ENCODE measurements at regions not wholly inside any gene's neighbourhood (a gene's known extent, or its start where the extent isn't known, plus 50 kb on each side); places are given as distances from the start of the nearest gene placed in this dataset.

DNA sequence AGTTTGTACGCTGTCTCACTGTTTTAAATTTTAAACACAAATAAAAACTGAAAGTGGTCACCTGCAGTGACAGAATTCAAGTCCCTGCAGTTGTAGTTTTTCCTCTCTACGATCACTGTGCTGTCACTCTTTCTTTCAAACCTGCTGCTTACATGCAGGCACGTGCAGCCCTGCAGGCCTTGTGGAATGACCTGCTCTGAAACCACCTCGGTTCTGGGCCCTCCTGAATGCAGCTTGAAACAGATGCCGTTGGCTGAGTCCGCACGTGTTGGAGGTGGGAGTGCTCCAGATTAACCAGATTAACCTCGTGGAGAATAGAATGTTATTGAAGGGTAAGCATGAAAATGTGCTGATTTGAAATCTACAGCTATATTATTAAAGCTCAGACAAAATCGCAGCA lies 126.0 kb upstream of the ERCC6L2 start:
- TF ChIP-seq, protein P1, sequence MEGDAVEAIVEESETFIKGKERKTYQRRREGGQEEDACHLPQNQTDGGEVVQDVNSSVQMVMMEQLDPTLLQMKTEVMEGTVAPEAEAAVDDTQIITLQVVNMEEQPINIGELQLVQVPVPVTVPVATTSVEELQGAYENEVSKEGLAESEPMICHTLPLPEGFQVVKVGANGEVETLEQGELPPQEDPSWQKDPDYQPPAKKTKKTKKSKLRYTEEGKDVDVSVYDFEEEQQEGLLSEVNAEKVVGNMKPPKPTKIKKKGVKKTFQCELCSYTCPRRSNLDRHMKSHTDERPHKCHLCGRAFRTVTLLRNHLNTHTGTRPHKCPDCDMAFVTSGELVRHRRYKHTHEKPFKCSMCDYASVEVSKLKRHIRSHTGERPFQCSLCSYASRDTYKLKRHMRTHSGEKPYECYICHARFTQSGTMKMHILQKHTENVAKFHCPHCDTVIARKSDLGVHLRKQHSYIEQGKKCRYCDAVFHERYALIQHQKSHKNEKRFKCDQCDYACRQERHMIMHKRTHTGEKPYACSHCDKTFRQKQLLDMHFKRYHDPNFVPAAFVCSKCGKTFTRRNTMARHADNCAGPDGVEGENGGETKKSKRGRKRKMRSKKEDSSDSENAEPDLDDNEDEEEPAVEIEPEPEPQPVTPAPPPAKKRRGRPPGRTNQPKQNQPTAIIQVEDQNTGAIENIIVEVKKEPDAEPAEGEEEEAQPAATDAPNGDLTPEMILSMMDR (IDR thresholded peaks at IDR 0.05), result no peak
- intact Hi-C loops (cut with DNase I), result no loop called here
- Histone ChIP-seq H3K9me3 (no peaks in the 10 kb centered on the region), H3K27ac (no peak overlapping the region), H3K4me3 (no peak overlapping the region), H3K27me3 (no peaks in the 10 kb centered on the region), H3K4me1 (peaks cover 14% of the 10 kb centered on the region), H3K36me3 (replicated peaks in 1 of 2; ENCODE audit: insufficient read depth in 1 of 2, low read depth in 2 of 2) (no peaks in the 10 kb centered on the region)
- 73 to 77% methylated on average over 9 of the region's 9 CpGs for WGBS, 2 donors
- DNase-seq, result no peak
- no peak for ATAC-seq

DNA sequence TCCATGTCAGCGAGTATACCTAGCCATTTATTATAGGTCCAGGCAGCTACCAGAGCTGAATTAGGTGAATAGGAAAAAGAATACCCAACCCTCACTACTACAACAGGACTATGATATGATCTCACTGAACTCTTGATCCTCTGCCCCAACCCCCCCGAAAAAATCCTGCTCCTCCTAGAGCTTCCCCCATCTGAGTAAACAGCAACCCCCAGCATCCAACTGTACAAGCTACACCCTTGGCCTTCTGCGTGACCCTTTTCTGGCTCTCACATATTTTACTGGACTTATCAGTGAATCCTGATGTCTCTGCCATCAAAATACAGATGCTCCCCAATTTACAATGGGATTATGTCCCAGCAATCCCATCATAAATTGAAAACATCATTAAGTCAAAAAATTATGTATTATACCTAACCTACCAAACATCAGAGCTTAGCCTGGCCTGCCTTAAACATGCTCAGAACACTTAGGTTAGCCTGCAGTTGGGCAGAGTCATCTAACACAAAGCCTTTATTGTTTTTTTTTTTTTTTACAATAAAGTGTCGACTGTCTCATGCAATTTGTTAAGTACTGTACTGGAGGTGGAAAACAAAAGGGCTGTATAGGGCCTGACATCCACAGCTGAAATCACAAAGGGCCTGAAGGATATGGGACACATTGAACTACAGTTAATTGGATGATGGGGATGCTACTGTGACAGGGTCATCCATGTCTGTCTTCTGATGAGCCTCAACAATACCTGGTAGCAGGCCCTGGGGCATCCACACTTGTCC lies 128.9 kb upstream of the ERCC6L2 start:
- ATAC-seq (no peak), DNase-seq (no peak)
- WGBS, 2 donors, result 57 to 64% methylated on average over 4 of the region's 4 CpGs
- H3K4me1 ChIP-seq, result no peaks in the 10 kb centered on the region
- intact Hi-C loops (cut with DNase I), result no loop called here
- no peaks in the 10 kb centered on the region for H3K9me3 ChIP-seq
- no peak for TF ChIP-seq POLR2A (IDR thresholded peaks at IDR 0.05)
- TF ChIP-seq, protein P1 (IDR thresholded peaks at IDR 0.05), result no peak
- H3K4me3 ChIP-seq, result no peak overlapping the region
- H3K27me3 ChIP-seq, result no peaks in the 10 kb centered on the region
- no peak overlapping the region for H3K27ac ChIP-seq
- H3K36me3 ChIP-seq (replicated peaks in 1 of 2; ENCODE audit: insufficient read depth in 1 of 2, low read depth in 2 of 2), result no peaks in the 10 kb centered on the region

DNA sequence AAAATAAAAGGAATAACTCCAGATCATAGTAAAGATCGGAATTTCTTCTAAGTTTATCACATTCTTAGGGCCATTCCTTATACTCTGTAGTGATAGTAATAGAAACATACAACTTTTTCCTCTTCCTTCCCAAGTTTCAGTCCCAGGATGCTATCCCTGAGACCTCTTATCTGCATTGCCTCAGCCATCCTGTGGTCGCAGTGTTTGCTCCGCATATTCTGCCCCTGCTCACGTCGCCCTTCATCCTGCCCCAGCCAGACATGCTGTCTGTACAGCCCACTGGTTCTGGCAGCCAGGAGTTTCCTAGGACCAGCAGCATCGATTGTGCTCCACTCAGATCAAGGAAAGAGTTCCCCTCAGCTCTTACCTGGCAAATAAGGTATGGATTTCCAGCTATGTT lies 132.7 kb upstream of the ERCC6L2 start:
- Histone ChIP-seq H3K9me3 (no peaks in the 10 kb centered on the region), H3K36me3 (replicated peaks in 1 of 2; ENCODE audit: insufficient read depth in 1 of 2, low read depth in 2 of 2) (no peaks in the 10 kb centered on the region), H3K4me3 (no peak overlapping the region), H3K27me3 (no peaks in the 10 kb centered on the region), H3K27ac (no peak overlapping the region), H3K4me1 (no peaks in the 10 kb centered on the region)
- intact Hi-C loops (cut with DNase I), result no loop called here
- TF ChIP-seq POLR2A (IDR thresholded peaks at IDR 0.05), result no peak
- TF ChIP-seq, protein P1 (IDR thresholded peaks at IDR 0.05), result no peak
- ATAC-seq (no peak), DNase-seq (no peak)
- 39 to 52% methylated on average over 6 of the region's 6 CpGs for whole genome bisulfite sequencing, 2 donors

DNA sequence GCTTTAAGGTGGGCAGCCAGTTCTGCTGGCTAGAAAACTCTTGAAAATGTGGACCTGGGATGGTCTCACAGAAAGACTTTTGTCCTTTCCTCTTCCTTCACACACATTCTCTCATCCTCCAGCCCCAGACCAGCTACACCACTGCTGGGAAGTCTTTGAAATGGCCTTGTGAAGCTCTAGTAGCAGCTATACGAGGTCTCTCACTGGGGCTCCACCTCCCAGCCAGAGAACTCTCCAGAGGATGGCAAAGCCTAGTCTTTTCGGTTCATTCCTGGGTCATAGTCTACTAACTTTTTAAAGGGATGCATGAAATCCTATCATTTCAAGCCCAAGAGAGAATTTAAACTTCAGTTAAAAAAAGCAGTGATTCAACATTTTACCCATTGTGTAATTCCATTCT lies 133.9 kb upstream of the ERCC6L2 start:
- ATAC-seq (no peak), DNase-seq (no peak)
- H3K4me1 ChIP-seq, result no peaks in the 10 kb centered on the region
- TF ChIP-seq, protein P1 (IDR thresholded peaks at IDR 0.05), result no peak
- no peak for TF ChIP-seq POLR2A (IDR thresholded peaks at IDR 0.05)
- no peaks in the 10 kb centered on the region for H3K9me3 ChIP-seq
- H3K27ac ChIP-seq, result no peak overlapping the region
- intact Hi-C loops (cut with DNase I), result no loop called here
- H3K4me3 ChIP-seq, result no peak overlapping the region
- 40 to 42% methylated on average over 1 to 2 of the region's 2 CpGs for WGBS, 2 donors
- H3K27me3 ChIP-seq, result no peaks in the 10 kb centered on the region
- no peaks in the 10 kb centered on the region for H3K36me3 ChIP-seq (replicated peaks in 1 of 2; ENCODE audit: insufficient read depth in 1 of 2, low read depth in 2 of 2)
